Esophagus muscularis mucosa (tissue), 4 donors: ENCODE measurements at regions not wholly inside any gene's neighbourhood (a gene's known extent, or its start where the extent isn't known, plus 50 kb on each side); places are given as distances from the start of the nearest gene placed in this dataset.

Source experiments
- CTCF ChIP-seq, 3 experiments: fragments of 200-600 bp in 2 of 3; fragments of 450-650 bp in 1 of 3; sonication (generic) in 2 of 3; IDR thresholded peaks; one replicate each; pipeline ENCODE4 v1.5.1; 2017 to 2019; ENCODE audit warnings: antibody characterized with exemption in 3 of 3, mild to moderate bottlenecking in 2 of 3, moderate library complexity in 1 of 3
- EP300 ChIP-seq: sonication (generic); formaldehyde crosslinking; IDR thresholded peaks from one replicate; pipeline ENCODE4 v1.6.1; 2017; ENCODE audit warnings: antibody characterized with exemption
- POLR2A ChIP-seq: fragments of 450-650 bp; IDR thresholded peaks from one replicate; pipeline ENCODE4 v1.6.1; 2017; ENCODE audit warnings: antibody characterized with exemption, moderate library complexity, mild to moderate bottlenecking, low read depth

GRCh38 chr5:165187815-165188214 lies 1682.4 kb downstream of the MAT2B start:
- TF ChIP-seq CTCF (IDR thresholded peaks at IDR 0.05) (no peak), POLR2A (no peak), EP300 (no peak)
